Heart left ventricle (tissue), 13 donors: ENCODE measurements at regions not wholly inside any gene's neighbourhood (a gene's known extent, or its start where the extent isn't known, plus 50 kb on each side); places are given as distances from the start of the nearest gene placed in this dataset.

Experiments used
- CTCF ChIP-seq, 12 donors: fragments of 200-600 bp; sonication (generic) in 4 of 12; IDR thresholded peaks; one replicate each; pipeline versions ENCODE4 v1.5.0 to v1.8.0; 2018 to 2022; ENCODE audit warnings: antibody characterized with exemption in 12 of 12, mild to moderate bottlenecking in 5 of 12
- POLR2A ChIP-seq, 2 donors: fragments of 450-650 bp; IDR thresholded peaks; one replicate each; pipeline ENCODE4 v1.6.1; 2017; ENCODE audit warnings: antibody characterized with exemption in 2 of 2, mild to moderate bottlenecking in 2 of 2, moderate library complexity in 2 of 2
- donor health status: ischemic (EF 13 %, LVEDD 7.1; RV severe dilation, severe dysfunction).
- donor health status: DM: no; HTN: yes; CAD: no.
- donor health status: DM: no; HTN: no; CAD: no.
- donor health status: ischemic (EF 25% LVEDD 6.9; RV normal size, moderate dysfunction).
- donor health status: ischemic (EF 25% LVEDD 5.7; RV mildly dilated, moderate dysfunction).
- donor health status: ischemic (EF 35%, LVEDD 5.7; RV mildly dilated, moderate dysfunction).
- donor health status: nonischemic (EF 11% LVEDD 7.7; RV severe dilation, severe dysfunction).
- donor health status: DM: yes; HTN: yes; CAD: no.
- donor health status: PGD.
- donor health status: ischemic (EF 29% LVEDD 5.4; RV normal size, mild dysfunction).
- donor health status: nonischemic (EF 23%, LVEDD 6.1; RV moderate dilation, normal function).

- TF ChIP-seq CTCF (IDR thresholded peaks at IDR 0.05) (no peak), POLR2A (IDR thresholded peaks at IDR 0.05) (no peak)
Measured at GRCh38 chr11:95647355-95647754, 142.2 kb downstream of the FAM76B start.
